HG03469 (cell line): ENCODE measurements at regions not wholly inside any gene's neighbourhood (a gene's known extent, or its start where the extent isn't known, plus 50 kb on each side); places are given as distances from the start of the nearest gene placed in this dataset.
"Not testable (repeated sequence)": the region's sequence is repeated elsewhere in the genome, so short reads cannot be mapped to it uniquely, and the experiment has no call there.

Experiments used
- ATAC-seq: cut with Tn5 transposase; IDR thresholded peaks from one replicate; pipeline ENCODE4 v1.9.1; 2021; ENCODE audit warnings: mild to moderate bottlenecking, moderate library complexity, moderate number of reproducible peaks; ENCODE audit not compliant: unreplicated experiment

GRCh38 chr7:32816409-32816948 is 75.1 kb downstream of the KBTBD2 start:
- not testable (repeated sequence) for ATAC-seq

GRCh38 chr7:32814779-32815178 is 76.8 kb downstream of the KBTBD2 start:
- not testable (repeated sequence) for ATAC-seq

GRCh38 chr7:32809871-32810270 is 81.7 kb downstream of the KBTBD2 start:
- ATAC-seq = no peak

- ATAC-seq = no peak
Measured at GRCh38 chr7:32809347-32809746, 82.2 kb downstream of the KBTBD2 start.

- no peak for ATAC-seq
Measured at GRCh38 chr7:32803406-32804141, 88.0 kb downstream of the KBTBD2 start.

GRCh38 chr7:32802305-32802910 is 89.2 kb downstream of the KBTBD2 start:
- ATAC-seq = no peak

- not testable (repeated sequence) for ATAC-seq
Measured at GRCh38 chr7:32793053-32793452, 98.5 kb downstream of the KBTBD2 start.

GRCh38 chr7:32790766-32791430 is 100.7 kb downstream of the KBTBD2 start:
- ATAC-seq = not testable (repeated sequence)

GRCh38 chr7:32789266-32789665 is 102.3 kb downstream of the KBTBD2 start:
- not testable (repeated sequence) for ATAC-seq

GRCh38 chr7:32788174-32788573 is 103.4 kb downstream of the KBTBD2 start:
- ATAC-seq = not testable (repeated sequence)

GRCh38 chr7:32785365-32785944 is 106.1 kb downstream of the KBTBD2 start:
- not testable (repeated sequence) for ATAC-seq

GRCh38 chr7:32779895-32780294 is 111.7 kb downstream of the KBTBD2 start:
- ATAC-seq = not testable (repeated sequence)

GRCh38 chr7:32779167-32779566 is 112.4 kb downstream of the KBTBD2 start:
- ATAC-seq = no peak

- not testable (repeated sequence) for ATAC-seq
Measured at GRCh38 chr7:32777041-32777666, 114.4 kb downstream of the KBTBD2 start.

- not testable (repeated sequence) for ATAC-seq
Measured at GRCh38 chr7:32776318-32776717, 115.2 kb downstream of the KBTBD2 start.

GRCh38 chr7:32775809-32776208 is 115.8 kb downstream of the KBTBD2 start:
- not testable (repeated sequence) for ATAC-seq

GRCh38 chr7:32774541-32774951 is 117.0 kb downstream of the KBTBD2 start:
- no peak for ATAC-seq

- ATAC-seq = not testable (repeated sequence)
Measured at GRCh38 chr7:32768866-32769510, 122.6 kb downstream of the KBTBD2 start.

- ATAC-seq = not testable (repeated sequence)
Measured at GRCh38 chr7:32768338-32768737, 123.2 kb downstream of the KBTBD2 start.

GRCh38 chr7:32765649-32766251 is 125.8 kb downstream of the KBTBD2 start:
- not testable (repeated sequence) for ATAC-seq
